ENCODE measurements at regions not wholly inside any gene's neighbourhood (a gene's known extent, or its start where the extent isn't known, plus 50 kb on each side); places are given as distances from the start of the nearest gene placed in this dataset.

DNA sequence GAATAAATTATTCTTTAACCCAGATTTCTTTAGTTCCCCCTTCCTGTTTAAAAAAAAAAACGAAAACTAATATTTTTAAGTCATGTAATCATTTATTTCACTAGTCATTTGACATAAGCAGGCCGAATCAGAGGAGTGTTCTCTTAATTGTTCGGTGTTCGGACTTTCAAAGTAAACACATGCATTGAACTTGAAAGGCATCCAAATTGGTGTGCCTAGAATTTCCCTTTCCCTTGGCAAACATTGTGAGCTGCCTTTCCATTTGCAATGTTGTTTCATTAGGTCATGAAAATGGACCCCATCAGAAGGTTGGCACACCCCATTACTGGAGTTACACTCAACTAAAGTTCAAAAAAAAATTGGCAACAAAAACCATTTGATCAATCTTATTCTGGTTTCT is 283.0 kb upstream of the MARCKS start:
- H3K9me3 Mint-ChIP-seq = peaks cover 4% of the 10 kb centered on the region
- H3K27me3 Mint-ChIP-seq = peaks cover 8% of the 10 kb centered on the region
- DNase-seq (ENCODE audit: low spot score in 2 of 2) = no peak
- H3K27ac Mint-ChIP-seq (ENCODE audit: low read depth) = no peak overlapping the region
- ATAC-seq (replicated peaks; ENCODE audit: extremely low read depth, poor library complexity, severe bottlenecking) = no peak
- H3K4me1 Mint-ChIP-seq = no peaks in the 10 kb centered on the region
- H3K4me3 Mint-ChIP-seq = no peak overlapping the region
- H3K36me3 Mint-ChIP-seq (ENCODE audit: insufficient read depth) = no peaks in the 10 kb centered on the region

DNA sequence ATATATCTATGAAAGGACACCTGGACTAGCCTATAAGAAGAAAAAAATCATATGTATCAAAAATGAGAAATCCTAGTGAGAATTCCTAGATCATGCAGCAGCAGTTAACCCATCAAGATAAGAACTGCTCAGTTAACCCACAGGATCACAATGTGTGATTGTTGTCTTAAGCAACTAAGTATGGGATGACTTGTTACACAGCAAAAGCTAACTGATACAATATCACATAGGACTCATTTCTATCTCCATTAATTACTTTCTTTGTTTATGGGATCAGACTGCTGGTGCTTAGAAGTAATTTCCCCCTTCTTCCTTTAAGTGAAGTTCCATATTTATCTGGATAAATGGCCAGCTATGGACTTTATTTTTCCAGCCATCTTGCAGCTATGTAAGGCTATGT is 280.8 kb upstream of the MARCKS start:
- Mint-ChIP-seq H3K27ac (ENCODE audit: low read depth) (no peak overlapping the region), H3K4me1 (no peaks in the 10 kb centered on the region), H3K4me3 (no peak overlapping the region), H3K9me3 (peaks cover 4% of the 10 kb centered on the region), H3K36me3 (ENCODE audit: insufficient read depth) (no peaks in the 10 kb centered on the region), H3K27me3 (peaks cover 17% of the 10 kb centered on the region)
- DNase-seq (ENCODE audit: low spot score in 2 of 2) (no peak), ATAC-seq (replicated peaks; ENCODE audit: extremely low read depth, poor library complexity, severe bottlenecking) (no peak)

DNA sequence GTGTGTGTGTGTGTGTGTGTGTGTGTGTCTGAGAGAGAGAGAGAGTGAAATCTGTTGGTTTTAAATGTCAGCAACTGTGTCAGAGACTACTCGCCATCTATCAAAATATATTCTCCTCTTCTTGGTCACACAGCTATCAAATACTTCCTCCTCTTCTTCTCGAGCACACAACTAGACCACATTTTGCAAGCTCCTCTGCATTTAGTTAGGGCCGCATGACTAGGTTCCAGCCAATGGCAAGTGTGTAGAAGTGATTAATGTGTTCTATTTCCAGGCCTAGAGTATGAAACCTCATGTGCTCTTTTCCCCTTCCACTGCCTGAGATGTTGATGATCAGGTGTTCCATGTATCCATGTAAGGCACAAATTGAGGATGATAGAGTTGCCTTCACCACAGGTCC is 278.5 kb upstream of the MARCKS start:
- Mint-ChIP-seq H3K4me3 (no peak overlapping the region), H3K27me3 (peaks cover 17% of the 10 kb centered on the region), H3K27ac (ENCODE audit: low read depth) (no peak overlapping the region), H3K9me3 (peaks cover 4% of the 10 kb centered on the region), H3K4me1 (no peaks in the 10 kb centered on the region), H3K36me3 (ENCODE audit: insufficient read depth) (no peaks in the 10 kb centered on the region)
- DNase-seq (ENCODE audit: low spot score in 2 of 2) (no peak), ATAC-seq (replicated peaks; ENCODE audit: extremely low read depth, poor library complexity, severe bottlenecking) (no peak)

DNA sequence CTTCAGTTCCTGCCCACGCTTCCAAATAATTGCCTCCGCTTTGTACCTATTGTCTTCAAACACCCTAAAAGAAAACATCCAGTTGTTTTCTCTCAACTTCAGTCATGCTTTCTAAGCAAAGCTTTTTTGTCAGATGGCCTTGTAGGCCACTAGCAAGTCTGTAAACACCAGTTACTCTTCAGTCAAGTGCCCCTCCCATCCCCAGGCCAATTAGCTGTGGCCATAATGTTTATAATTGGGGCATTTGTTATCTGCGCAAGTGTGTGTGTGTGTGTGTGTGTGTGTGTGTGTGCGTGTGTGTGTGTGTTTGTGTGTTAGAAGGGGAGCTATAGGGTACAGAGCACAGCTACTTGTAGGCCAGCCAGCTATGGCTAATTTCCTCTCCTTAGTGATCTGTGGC is 272.4 kb upstream of the MARCKS start:
- DNase-seq (ENCODE audit: low spot score in 2 of 2) = no peak
- Mint-ChIP-seq H3K4me3 (no peak overlapping the region), H3K27ac (ENCODE audit: low read depth) (no peak overlapping the region), H3K4me1 (no peaks in the 10 kb centered on the region), H3K27me3 (peaks cover 2% of the 10 kb centered on the region), H3K9me3 (no peaks in the 10 kb centered on the region), H3K36me3 (ENCODE audit: insufficient read depth) (no peaks in the 10 kb centered on the region)
- ATAC-seq (replicated peaks; ENCODE audit: extremely low read depth, poor library complexity, severe bottlenecking) = no peak

DNA sequence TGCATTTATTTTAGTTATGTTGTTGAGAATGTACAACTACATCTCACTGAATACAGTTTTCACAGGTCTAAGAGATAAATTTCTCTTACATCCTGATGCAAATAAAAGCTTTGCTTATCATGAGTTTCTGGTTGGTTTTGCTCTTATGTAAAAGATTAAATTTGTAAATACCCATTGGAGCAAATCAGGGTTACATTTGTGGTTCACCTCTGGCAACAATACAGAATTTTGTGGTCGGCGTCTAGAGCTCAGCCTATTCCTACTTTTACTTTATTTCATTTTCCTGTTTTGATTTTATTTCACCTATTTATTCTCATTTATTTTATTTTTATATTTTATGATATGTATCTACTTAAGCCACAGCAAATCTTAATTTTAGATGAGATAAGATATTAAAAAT is 271.9 kb upstream of the MARCKS start:
- no peaks in the 10 kb centered on the region for H3K9me3 Mint-ChIP-seq
- no peaks in the 10 kb centered on the region for H3K4me1 Mint-ChIP-seq
- no peaks in the 10 kb centered on the region for H3K27me3 Mint-ChIP-seq
- DNase-seq (ENCODE audit: low spot score in 2 of 2) (no peak), ATAC-seq (replicated peaks; ENCODE audit: extremely low read depth, poor library complexity, severe bottlenecking) (no peak)
- H3K36me3 Mint-ChIP-seq (ENCODE audit: insufficient read depth) = no peaks in the 10 kb centered on the region
- H3K27ac Mint-ChIP-seq (ENCODE audit: low read depth) = no peak overlapping the region
- H3K4me3 Mint-ChIP-seq = no peak overlapping the region

DNA sequence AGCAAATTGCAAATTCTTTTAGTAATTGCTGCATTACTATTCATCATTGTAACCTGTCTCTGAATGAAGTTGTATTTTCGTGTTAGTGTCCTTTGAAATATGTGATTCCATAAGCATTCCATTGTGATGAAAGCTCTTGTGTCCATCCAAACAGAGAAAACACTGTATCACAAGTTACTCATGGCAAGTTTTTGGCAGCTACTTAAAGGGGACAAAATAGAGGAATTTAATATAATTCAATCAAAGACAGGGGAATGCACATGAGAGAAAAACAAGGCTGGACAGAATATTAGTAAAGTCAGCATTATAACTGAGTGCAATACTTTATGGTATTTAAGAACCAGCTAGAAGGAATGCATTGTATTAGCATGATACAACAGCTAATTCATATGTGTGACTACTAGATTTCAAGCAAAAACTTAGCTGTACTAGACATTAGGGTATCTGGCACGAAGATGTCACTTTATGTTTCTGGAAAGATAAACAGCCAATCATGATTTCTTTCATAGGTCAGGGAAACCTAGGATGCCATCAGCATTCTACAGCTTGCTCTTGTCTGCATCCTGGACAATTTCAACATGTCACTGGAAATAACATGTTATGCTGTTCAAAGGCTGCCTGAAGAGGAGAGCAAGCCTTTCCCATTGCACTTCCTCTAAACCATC is 270.6 kb upstream of the MARCKS start:
- H3K36me3 Mint-ChIP-seq (ENCODE audit: insufficient read depth) = no peaks in the 10 kb centered on the region
- no peaks in the 10 kb centered on the region for H3K9me3 Mint-ChIP-seq
- H3K4me1 Mint-ChIP-seq = no peaks in the 10 kb centered on the region
- no peaks in the 10 kb centered on the region for H3K27me3 Mint-ChIP-seq
- no peak overlapping the region for H3K27ac Mint-ChIP-seq (ENCODE audit: low read depth)
- no peak overlapping the region for H3K4me3 Mint-ChIP-seq
- DNase-seq (ENCODE audit: low spot score in 2 of 2) (no peak), ATAC-seq (replicated peaks; ENCODE audit: extremely low read depth, poor library complexity, severe bottlenecking) (no peak)

DNA sequence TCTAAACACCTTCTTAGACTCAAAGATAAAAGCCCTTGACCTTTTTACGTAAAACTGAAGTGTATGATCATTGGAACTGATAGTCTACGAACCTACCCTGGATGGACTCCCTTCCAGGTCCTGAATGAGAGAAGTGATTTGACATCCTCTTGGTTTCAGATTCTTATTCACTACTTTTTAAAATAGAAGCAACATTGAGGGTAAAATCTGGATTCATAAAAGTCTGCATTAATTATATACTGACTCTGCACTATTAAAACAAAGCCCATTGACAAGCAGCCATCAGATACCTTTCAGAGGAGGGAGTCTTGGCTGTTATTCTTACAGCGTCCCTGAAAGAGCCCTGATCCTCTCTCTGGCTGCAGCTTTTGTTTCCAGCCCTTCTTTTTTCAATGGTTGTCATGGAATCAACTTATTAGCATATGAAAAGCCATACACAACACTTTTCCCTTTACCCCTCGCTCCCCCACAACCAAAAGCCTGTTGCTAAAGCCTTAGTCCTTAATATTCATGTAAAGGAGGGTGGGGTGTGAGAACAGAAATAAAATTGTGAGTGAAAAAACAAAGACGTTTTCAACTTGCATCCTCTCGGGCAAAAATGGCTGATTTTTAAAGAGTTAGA is 270.0 kb upstream of the MARCKS start:
- Mint-ChIP-seq H3K36me3 (ENCODE audit: insufficient read depth) (no peaks in the 10 kb centered on the region), H3K9me3 (no peaks in the 10 kb centered on the region), H3K27ac (ENCODE audit: low read depth) (no peak overlapping the region), H3K4me1 (no peaks in the 10 kb centered on the region), H3K4me3 (no peak overlapping the region), H3K27me3 (no peaks in the 10 kb centered on the region)
- DNase-seq (ENCODE audit: low spot score in 2 of 2) = no peak
- no peak for ATAC-seq (replicated peaks; ENCODE audit: extremely low read depth, poor library complexity, severe bottlenecking)

DNA sequence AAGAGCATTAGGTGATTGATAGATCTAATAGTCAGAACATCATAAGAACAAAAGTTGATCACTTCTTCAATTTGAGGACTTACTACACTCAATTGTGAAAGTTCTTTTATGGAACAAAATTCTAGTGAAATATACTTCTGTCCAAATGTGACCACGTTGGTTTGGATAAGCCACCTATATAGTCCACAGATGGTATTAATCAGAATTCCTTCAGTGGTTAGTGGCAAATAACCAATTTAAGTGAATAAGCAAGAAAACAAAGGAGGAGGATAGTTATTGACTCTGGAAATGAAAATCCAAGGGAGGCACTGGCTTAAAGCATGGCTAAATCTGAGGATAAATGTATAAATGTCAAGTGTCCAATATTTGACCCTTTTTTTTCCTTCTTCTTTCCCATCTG is 268.5 kb upstream of the MARCKS start:
- H3K9me3 Mint-ChIP-seq = no peaks in the 10 kb centered on the region
- no peak overlapping the region for H3K27ac Mint-ChIP-seq (ENCODE audit: low read depth)
- ATAC-seq (replicated peaks; ENCODE audit: extremely low read depth, poor library complexity, severe bottlenecking) (no peak), DNase-seq (ENCODE audit: low spot score in 2 of 2) (no peak)
- H3K36me3 Mint-ChIP-seq (ENCODE audit: insufficient read depth) = no peaks in the 10 kb centered on the region
- no peak overlapping the region for H3K4me3 Mint-ChIP-seq
- no peaks in the 10 kb centered on the region for H3K27me3 Mint-ChIP-seq
- no peaks in the 10 kb centered on the region for H3K4me1 Mint-ChIP-seq

DNA sequence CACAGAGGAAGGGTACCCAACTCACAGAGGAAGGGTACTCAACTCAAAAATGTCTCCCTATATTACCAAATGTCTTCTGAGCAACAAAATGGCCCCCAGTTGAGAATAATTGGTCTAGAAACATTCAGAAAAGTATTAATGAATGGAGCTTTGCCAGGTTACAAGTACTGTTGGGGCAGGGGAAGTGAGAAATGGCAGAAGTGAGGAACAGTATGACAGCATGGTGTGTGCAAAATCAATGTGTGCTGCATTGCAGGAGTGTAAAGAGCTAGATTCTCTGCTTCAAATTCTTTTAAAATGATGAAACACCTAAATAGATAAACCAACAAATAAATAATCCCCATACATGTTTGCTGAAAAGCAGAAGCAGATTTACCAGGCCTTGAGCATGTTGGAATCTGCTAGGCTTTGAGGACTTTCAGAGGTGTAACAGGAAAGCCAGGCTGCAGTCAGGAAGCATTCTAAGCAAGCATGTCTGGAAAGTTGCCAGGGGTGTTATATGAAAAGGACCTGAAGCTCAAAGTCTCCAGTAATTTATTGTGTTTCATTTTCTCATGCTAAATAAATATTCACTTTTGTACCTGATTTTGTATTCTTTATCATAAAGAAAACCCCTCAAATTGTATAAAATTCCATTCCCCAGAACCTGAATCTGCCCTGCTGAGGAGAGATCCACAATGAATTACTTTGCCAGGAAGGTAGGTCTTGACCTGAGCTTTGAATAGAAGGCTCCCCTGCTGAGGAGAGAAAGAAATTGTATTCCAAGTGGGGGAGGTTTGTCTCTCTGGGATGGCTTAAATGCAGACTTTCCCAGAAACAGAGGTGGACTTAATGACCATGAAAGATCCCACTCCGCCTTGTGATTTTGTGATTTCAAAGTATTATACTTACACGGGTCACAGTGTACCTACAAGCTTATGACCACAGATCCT is 265.0 kb upstream of the MARCKS start:
- no peaks in the 10 kb centered on the region for H3K27me3 Mint-ChIP-seq
- H3K36me3 Mint-ChIP-seq (ENCODE audit: insufficient read depth) = no peaks in the 10 kb centered on the region
- H3K4me3 Mint-ChIP-seq = no peak overlapping the region
- ATAC-seq (replicated peaks; ENCODE audit: extremely low read depth, poor library complexity, severe bottlenecking) (no peak), DNase-seq (ENCODE audit: low spot score in 2 of 2) (no peak)
- H3K4me1 Mint-ChIP-seq = no peaks in the 10 kb centered on the region
- H3K9me3 Mint-ChIP-seq = no peaks in the 10 kb centered on the region
- no peak overlapping the region for H3K27ac Mint-ChIP-seq (ENCODE audit: low read depth)

DNA sequence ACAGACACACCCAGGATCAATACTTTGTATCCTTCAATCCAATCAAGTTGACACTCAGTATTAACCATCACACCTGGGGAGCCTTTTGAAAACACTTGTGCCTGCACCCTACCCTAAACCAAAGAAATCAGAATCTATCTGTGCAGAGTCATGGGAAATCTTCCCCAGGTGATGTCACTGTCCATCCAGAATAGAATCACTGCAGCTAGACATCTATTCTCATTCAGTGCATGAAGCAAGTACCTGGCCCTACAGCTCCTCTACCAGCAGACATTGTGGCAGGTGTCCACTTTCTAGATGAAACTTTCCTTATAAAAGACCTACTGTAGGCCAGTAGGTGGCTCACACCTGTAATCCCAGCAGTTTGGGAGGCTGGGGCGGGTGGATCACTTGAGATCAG is 262.4 kb upstream of the MARCKS start:
- Mint-ChIP-seq H3K4me3 (no peak overlapping the region), H3K9me3 (no peaks in the 10 kb centered on the region), H3K36me3 (ENCODE audit: insufficient read depth) (no peaks in the 10 kb centered on the region), H3K27ac (ENCODE audit: low read depth) (no peak overlapping the region), H3K27me3 (no peaks in the 10 kb centered on the region), H3K4me1 (no peaks in the 10 kb centered on the region)
- no peak for ATAC-seq (replicated peaks; ENCODE audit: extremely low read depth, poor library complexity, severe bottlenecking)
- DNase-seq (ENCODE audit: low spot score in 2 of 2) = no peak

DNA sequence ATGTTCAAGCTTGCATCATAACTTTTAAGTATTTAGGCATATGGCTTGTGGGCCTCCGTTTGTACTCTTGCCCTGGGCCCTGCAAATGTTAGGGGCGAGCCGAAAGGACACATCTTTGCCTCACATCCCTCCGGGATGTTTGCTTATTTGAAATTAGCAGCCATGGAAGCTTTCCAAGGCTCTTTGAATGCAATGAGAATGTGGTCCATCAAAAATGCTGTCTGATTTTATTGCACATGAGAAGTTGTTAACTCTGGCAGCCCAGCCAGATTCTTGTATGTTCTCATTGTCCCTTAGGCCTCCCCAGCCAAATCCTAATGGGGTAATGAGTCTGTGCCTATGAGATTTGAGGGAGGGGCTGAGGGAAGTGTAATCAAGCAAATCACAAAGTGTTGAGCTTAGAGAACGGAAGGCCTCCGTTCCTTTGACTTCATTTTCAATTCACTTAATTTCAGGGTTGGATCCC is 261.2 kb upstream of the MARCKS start:
- H3K4me3 Mint-ChIP-seq = no peak overlapping the region
- no peak for ATAC-seq (replicated peaks; ENCODE audit: extremely low read depth, poor library complexity, severe bottlenecking)
- no peak overlapping the region for H3K27ac Mint-ChIP-seq (ENCODE audit: low read depth)
- H3K27me3 Mint-ChIP-seq = no peaks in the 10 kb centered on the region
- H3K9me3 Mint-ChIP-seq = no peaks in the 10 kb centered on the region
- H3K4me1 Mint-ChIP-seq = no peaks in the 10 kb centered on the region
- DNase-seq (ENCODE audit: low spot score in 2 of 2) = no peak
- H3K36me3 Mint-ChIP-seq (ENCODE audit: insufficient read depth) = no peaks in the 10 kb centered on the region

DNA sequence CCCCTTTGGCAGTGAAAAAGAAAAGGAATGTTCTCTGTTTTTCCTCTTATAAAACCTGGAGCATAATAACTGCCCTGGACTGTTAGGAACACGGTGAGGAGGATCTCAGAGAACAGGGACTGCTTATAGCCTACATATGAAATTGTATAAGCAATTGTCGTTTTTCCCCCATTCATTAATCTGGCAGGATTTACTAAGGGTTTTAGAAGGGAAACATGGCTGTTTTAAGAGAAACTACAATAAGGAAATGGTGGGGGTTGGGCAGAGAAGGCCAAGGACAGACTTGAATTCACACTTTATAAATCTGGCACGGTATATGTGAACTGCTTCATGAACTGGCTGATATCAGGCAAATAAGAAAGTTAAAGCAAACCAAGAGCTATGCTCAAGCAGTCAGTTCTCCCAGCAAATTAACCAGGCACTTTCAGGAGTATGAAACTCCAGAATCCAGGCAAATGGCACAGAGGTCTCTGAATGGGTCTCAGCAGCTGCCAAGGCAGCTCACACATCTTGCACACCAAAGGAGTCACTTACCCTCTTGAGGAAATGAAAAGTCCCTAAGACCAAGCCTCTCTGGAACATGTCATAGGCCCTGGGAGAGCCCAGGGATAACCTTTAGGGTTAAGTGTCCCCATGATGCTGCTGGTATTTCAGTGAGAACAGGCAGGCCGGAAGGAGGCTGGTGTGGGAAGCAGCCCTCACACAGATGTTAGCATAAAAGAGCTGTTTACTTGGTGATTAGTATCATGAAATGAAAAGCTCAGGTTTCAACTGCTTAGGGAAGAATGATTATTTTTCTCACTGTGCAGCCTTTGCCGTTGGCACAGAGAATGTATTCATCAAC is 260.5 kb upstream of the MARCKS start:
- H3K36me3 Mint-ChIP-seq (ENCODE audit: insufficient read depth) = no peaks in the 10 kb centered on the region
- ATAC-seq (replicated peaks; ENCODE audit: extremely low read depth, poor library complexity, severe bottlenecking) (no peak), DNase-seq (ENCODE audit: low spot score in 2 of 2) (no peak)
- no peaks in the 10 kb centered on the region for H3K27me3 Mint-ChIP-seq
- no peak overlapping the region for H3K27ac Mint-ChIP-seq (ENCODE audit: low read depth)
- no peaks in the 10 kb centered on the region for H3K4me1 Mint-ChIP-seq
- H3K4me3 Mint-ChIP-seq = no peak overlapping the region
- no peaks in the 10 kb centered on the region for H3K9me3 Mint-ChIP-seq

Measured in central memory CD8-positive, alpha-beta T cell (primary cell).